Aorta (tissue), 5 donors: ENCODE measurements at regions not wholly inside any gene's neighbourhood (a gene's known extent, or its start where the extent isn't known, plus 50 kb on each side); places are given as distances from the start of the nearest gene placed in this dataset.
"Not testable (repeated sequence)": the region's sequence is repeated elsewhere in the genome, so short reads cannot be mapped to it uniquely, and the experiment has no call there.

Experiments used
- ATAC-seq: fragments of 200-7000 bp; cut with Tn5 transposase; one replicate; pipeline ENCODE4 v1.9.1; 2022; ENCODE audit warnings: moderate library complexity; ENCODE audit not compliant: low FRiP score
- DNase-seq, 2 donors: peaks; one replicate each; pipeline ENCODE4 v3.0.0-alpha.2; 2020
- H3K27ac ChIP-seq, 2 donors: one replicate each; pipeline ENCODE4 v1.5.1; 2013; ENCODE audit warnings: low read length in 2 of 2, mild to moderate bottlenecking in 2 of 2, moderate library complexity in 2 of 2, control low read depth in 1 of 2, inconsistent platforms in 1 of 2, low read depth in 1 of 2
- H3K27me3 ChIP-seq, 2 donors: one replicate each; pipeline ENCODE4 v1.6.1; 2013; ENCODE audit warnings: control low read depth in 1 of 2, low read length in 1 of 2, mild to moderate bottlenecking in 1 of 2, moderate library complexity in 1 of 2; ENCODE audit not compliant: insufficient read depth in 2 of 2, control insufficient read depth in 1 of 2
- H3K36me3 ChIP-seq, 2 donors: one replicate each; pipeline ENCODE4 v1.6.1; 2013; ENCODE audit warnings: control low read depth in 1 of 2, low read length in 1 of 2, mild to moderate bottlenecking in 1 of 2; ENCODE audit not compliant: insufficient read depth in 2 of 2, control insufficient read depth in 1 of 2
- H3K4me1 ChIP-seq, 2 donors: one replicate each; pipeline ENCODE4 v1.6.1; 2013; ENCODE audit warnings: low read length in 2 of 2, control low read depth in 1 of 2, mild to moderate bottlenecking in 1 of 2, moderate library complexity in 1 of 2; ENCODE audit not compliant: insufficient read depth in 2 of 2, control insufficient read depth in 1 of 2
- H3K4me3 ChIP-seq, 2 donors: one replicate each; pipeline ENCODE4 v1.5.1; 2013; ENCODE audit warnings: low read length in 2 of 2, control low read depth in 1 of 2, mild to moderate bottlenecking in 1 of 2
- H3K9me3 ChIP-seq: one replicate; pipeline ENCODE4 v1.6.1; 2013; ENCODE audit warnings: mild to moderate bottlenecking, low read length; ENCODE audit not compliant: control insufficient read depth
- whole genome bisulfite sequencing, 2 donors: extraction: QIAGEN DNeasy Blood & Tissue Kit; methylation state at CpG; one replicate each; pipeline ENCODE4 v1.1.7; 2013; 5-methylcytosine and 5-hydroxymethylcytosine counted together
- intact Hi-C, 2 donors: fragments of 100-400 bp; cut with DNase I; formaldehyde crosslinking; loops; one replicate each; pipeline versions ENCODE4 v1.14.2 to v1.15.0; 2022
- donor health status: healthy with polysubstance abuse.
- donor health status: Bipolar disorder and iron deficiency.
- donor health status: DM: no; HTN: no; CAD: no.
- donor health status: DM: no; HTN: no; CAD: no.
- donor health status: DM: yes; HTN: yes; CAD: no.

GRCh38 chr6:153984811-153985210, 54.2 kb upstream of the OPRM1 start:
- WGBS, 2 donors, result 13 to 15% methylated on average over 1 of the region's 1 CpG
- no peaks in the 10 kb centered on the region for H3K9me3 ChIP-seq
- no peaks in the 10 kb centered on the region for H3K4me1 ChIP-seq
- H3K27me3 ChIP-seq, result no peaks in the 10 kb centered on the region
- no peak for DNase-seq
- intact Hi-C loops, result no loop called here
- H3K36me3 ChIP-seq, result no peaks in the 10 kb centered on the region
- no peak overlapping the region for H3K4me3 ChIP-seq
- no peak for ATAC-seq
- no peak overlapping the region for H3K27ac ChIP-seq

- ATAC-seq (no peak), DNase-seq (no peak)
- Histone ChIP-seq H3K27ac (no peak overlapping the region), H3K4me3 (no peak overlapping the region), H3K9me3 (no peaks in the 10 kb centered on the region), H3K27me3 (no peaks in the 10 kb centered on the region), H3K4me1 (peaks cover 0 to 1% of the 10 kb centered on the region in 2 donors), H3K36me3 (no peaks in the 10 kb centered on the region)
- intact Hi-C loops, result no loop called here
- 78 to 81% methylated on average over 2 of the region's 2 CpGs for WGBS, 2 donors
Observed at GRCh38 chr6:153980171-153980570, 58.9 kb upstream of the OPRM1 start.

- H3K4me3 ChIP-seq, H3K4me1 ChIP-seq, intact Hi-C loops, H3K9me3 ChIP-seq, ATAC-seq, H3K36me3 ChIP-seq, DNase-seq, H3K27me3 ChIP-seq, H3K27ac ChIP-seq: not testable (repeated sequence)
- WGBS, 2 donors, result 88 to 92% methylated on average over 24 to 26 of the region's 26 CpGs
Observed at GRCh38 chr6:153978911-153979548, 60.0 kb upstream of the OPRM1 start.

- Histone ChIP-seq H3K36me3 (no peaks in the 10 kb centered on the region), H3K9me3 (no peaks in the 10 kb centered on the region), H3K4me3 (no peak overlapping the region), H3K4me1 (peaks cover 0 to 1% of the 10 kb centered on the region in 2 donors), H3K27me3 (no peaks in the 10 kb centered on the region), H3K27ac (no peak overlapping the region)
- ATAC-seq, result no peak
- intact Hi-C loops, result no loop called here
- DNase-seq, result no peak
- WGBS, 2 donors, result 32 to 33% methylated on average over 7 of the region's 7 CpGs
Observed at GRCh38 chr6:153976921-153977693, 61.9 kb upstream of the OPRM1 start.

GRCh38 chr6:153966001-153966400, 73.0 kb upstream of the OPRM1 start:
- Histone ChIP-seq H3K9me3 (no peaks in the 10 kb centered on the region), H3K4me3 (no peak overlapping the region), H3K4me1 (no peaks in the 10 kb centered on the region), H3K27ac (no peak overlapping the region), H3K27me3 (no peaks in the 10 kb centered on the region), H3K36me3 (no peaks in the 10 kb centered on the region)
- DNase-seq (no peak), ATAC-seq (no peak)
- whole genome bisulfite sequencing, 2 donors, result 60 to 62% methylated on average over 4 of the region's 4 CpGs
- intact Hi-C loops, result no loop called here

GRCh38 chr6:153963352-153963751, 75.7 kb upstream of the OPRM1 start:
- Histone ChIP-seq H3K9me3 (no peaks in the 10 kb centered on the region), H3K27ac (no peak overlapping the region), H3K4me1 (no peaks in the 10 kb centered on the region), H3K4me3 (no peak overlapping the region), H3K27me3 (no peaks in the 10 kb centered on the region), H3K36me3 (no peaks in the 10 kb centered on the region)
- no peak for DNase-seq
- intact Hi-C loops, result no loop called here
- ATAC-seq, result no peak
- 75 to 87% methylated on average over 3 of the region's 3 CpGs for WGBS, 2 donors

- Histone ChIP-seq H3K4me3 (no peak overlapping the region), H3K27ac (no peak overlapping the region), H3K4me1 (no peaks in the 10 kb centered on the region), H3K27me3 (no peaks in the 10 kb centered on the region), H3K9me3 (no peaks in the 10 kb centered on the region), H3K36me3 (no peaks in the 10 kb centered on the region)
- intact Hi-C loops, result no loop called here
- WGBS, 2 donors, result 67 to 70% methylated on average over 2 of the region's 2 CpGs
- ATAC-seq, result no peak
- no peak for DNase-seq
Observed at GRCh38 chr6:153962555-153962954, 76.5 kb upstream of the OPRM1 start.

- H3K36me3 ChIP-seq, result no peaks in the 10 kb centered on the region
- H3K9me3 ChIP-seq, result no peaks in the 10 kb centered on the region
- H3K27me3 ChIP-seq, result no peaks in the 10 kb centered on the region
- DNase-seq, result no peak
- H3K27ac ChIP-seq, result no peak overlapping the region
- no peak overlapping the region for H3K4me3 ChIP-seq
- intact Hi-C loops, result no loop called here
- H3K4me1 ChIP-seq, result no peaks in the 10 kb centered on the region
- no peak for ATAC-seq
- 90 to 93% methylated on average over 1 of the region's 1 CpG for WGBS, 2 donors
Observed at GRCh38 chr6:153960741-153961140, 78.3 kb upstream of the OPRM1 start.

GRCh38 chr6:153960281-153960680, 78.8 kb upstream of the OPRM1 start:
- Histone ChIP-seq H3K27me3 (no peaks in the 10 kb centered on the region), H3K27ac (no peak overlapping the region), H3K4me1 (no peaks in the 10 kb centered on the region), H3K4me3 (no peak overlapping the region), H3K36me3 (no peaks in the 10 kb centered on the region), H3K9me3 (no peaks in the 10 kb centered on the region)
- WGBS, 2 donors, result 76 to 80% methylated on average over 4 of the region's 4 CpGs
- intact Hi-C loops, result no loop called here
- ATAC-seq, result no peak
- no peak for DNase-seq
